ENCODE measurements at regions not wholly inside any gene's neighbourhood (a gene's known extent, or its start where the extent isn't known, plus 50 kb on each side); places are given as distances from the start of the nearest gene placed in this dataset.

- TF ChIP-seq CTCF (IDR thresholded peaks at IDR 0.05; ENCODE audit: low read depth, low read length) = no peak
- DNase-seq = no peak
- H3K27ac ChIP-seq = no peak overlapping the region
- H3K27me3 ChIP-seq (ENCODE audit: insufficient read depth, low read depth, severe bottlenecking) = no peaks in the 10 kb centered on the region
- H3K4me3 ChIP-seq (ENCODE audit: low read depth, low read length) = no peak overlapping the region
- H3K9me3 ChIP-seq (ENCODE audit: severe bottlenecking) = peaks cover 3% of the 10 kb centered on the region
- no peaks in the 10 kb centered on the region for H3K36me3 ChIP-seq
These were observed 165.0 kb downstream of the ADAMTS15 start for GRCh38 chr11:130613396-130613795.

- H3K36me3 ChIP-seq = no peaks in the 10 kb centered on the region
- no peak for TF ChIP-seq CTCF (IDR thresholded peaks at IDR 0.05; ENCODE audit: low read depth, low read length)
These were observed 166.1 kb downstream of the ADAMTS15 start for GRCh38 chr11:130614591-130614990.

GRCh38 chr11:130615561-130615960, 167.1 kb downstream of the ADAMTS15 start:
- Histone ChIP-seq H3K4me3 (ENCODE audit: low read depth, low read length) (no peak overlapping the region), H3K9me3 (ENCODE audit: severe bottlenecking) (peaks cover 3% of the 10 kb centered on the region), H3K36me3 (no peaks in the 10 kb centered on the region), H3K27me3 (ENCODE audit: insufficient read depth, low read depth, severe bottlenecking) (no peaks in the 10 kb centered on the region), H3K27ac (no peak overlapping the region)
- DNase-seq = no peak
- no peak for TF ChIP-seq CTCF (IDR thresholded peaks at IDR 0.05; ENCODE audit: low read depth, low read length)

More at GRCh38 chr11:130614591-130614990, 166.1 kb downstream of the ADAMTS15 start:
- Histone ChIP-seq H3K9me3 (ENCODE audit: severe bottlenecking) (peaks cover 3% of the 10 kb centered on the region), H3K4me3 (ENCODE audit: low read depth, low read length) (no peak overlapping the region), H3K27ac (no peak overlapping the region), H3K27me3 (ENCODE audit: insufficient read depth, low read depth, severe bottlenecking) (no peaks in the 10 kb centered on the region)
- DNase-seq = no peak

GRCh38 chr11:130616573-130616972, 168.1 kb downstream of the ADAMTS15 start:
- Histone ChIP-seq H3K36me3 (no peaks in the 10 kb centered on the region), H3K9me3 (ENCODE audit: severe bottlenecking) (peaks cover 3% of the 10 kb centered on the region), H3K27ac (no peak overlapping the region), H3K27me3 (ENCODE audit: insufficient read depth, low read depth, severe bottlenecking) (no peaks in the 10 kb centered on the region), H3K4me3 (ENCODE audit: low read depth, low read length) (no peak overlapping the region)
- TF ChIP-seq CTCF (IDR thresholded peaks at IDR 0.05; ENCODE audit: low read depth, low read length) = no peak
- no peak for DNase-seq

- H3K36me3 ChIP-seq = no peaks in the 10 kb centered on the region
- peaks cover 3% of the 10 kb centered on the region for H3K9me3 ChIP-seq (ENCODE audit: severe bottlenecking)
- no peak overlapping the region for H3K27ac ChIP-seq
- no peak overlapping the region for H3K4me3 ChIP-seq (ENCODE audit: low read depth, low read length)
- H3K27me3 ChIP-seq (ENCODE audit: insufficient read depth, low read depth, severe bottlenecking) = no peaks in the 10 kb centered on the region
- no peak for DNase-seq
- no peak for TF ChIP-seq CTCF (IDR thresholded peaks at IDR 0.05; ENCODE audit: low read depth, low read length)
These were observed 168.6 kb downstream of the ADAMTS15 start for GRCh38 chr11:130617001-130617400.

GRCh38 chr11:130620548-130620947, 172.1 kb downstream of the ADAMTS15 start:
- Histone ChIP-seq H3K27ac (no peak overlapping the region), H3K9me3 (ENCODE audit: severe bottlenecking) (peaks cover 3% of the 10 kb centered on the region), H3K4me3 (ENCODE audit: low read depth, low read length) (no peak overlapping the region), H3K36me3 (no peaks in the 10 kb centered on the region), H3K27me3 (ENCODE audit: insufficient read depth, low read depth, severe bottlenecking) (no peaks in the 10 kb centered on the region)
- TF ChIP-seq CTCF (IDR thresholded peaks at IDR 0.05; ENCODE audit: low read depth, low read length) = no peak
- no peak for DNase-seq

Data from WERI-Rb-1 (cell line).